ENCODE measurements at regions not wholly inside any gene's neighbourhood (a gene's known extent, or its start where the extent isn't known, plus 50 kb on each side); places are given as distances from the start of the nearest gene placed in this dataset.

- 40% methylated on average over 7 of the region's 7 CpGs for WGBS (ENCODE audit: insufficient coverage, low coverage, low lambda C conversion rate, missing lambda C conversion rate)
- H3K36me3 ChIP-seq = no peaks in the 10 kb centered on the region
- H3K27me3 ChIP-seq = no peaks in the 10 kb centered on the region
- DNase-seq (no peak), ATAC-seq (peak in 3 of 4 donors; percentile 26 to 45 (median 34))
- H3K27ac ChIP-seq = no peak overlapping the region
- no peak overlapping the region for H3K4me3 ChIP-seq
- TF ChIP-seq POLR2A (IDR thresholded peaks at IDR 0.05) (no peak), CTCF (IDR thresholded peaks at IDR 0.05) (no peak)
- intact Hi-C loops (cut with DNase I) = no loop called here
- H3K4me1 ChIP-seq = no peaks in the 10 kb centered on the region
- H3K9me3 ChIP-seq = no peaks in the 10 kb centered on the region
Measured at GRCh38 chr5:56763711-56764466, 51.5 kb upstream of the MAP3K1 start.

- WGBS (ENCODE audit: insufficient coverage, low coverage, low lambda C conversion rate, missing lambda C conversion rate) = 100% methylated on average over 1 of the region's 1 CpG
- Histone ChIP-seq H3K27me3 (no peaks in the 10 kb centered on the region), H3K4me1 (no peaks in the 10 kb centered on the region), H3K4me3 (no peak overlapping the region), H3K27ac (no peak overlapping the region), H3K36me3 (no peaks in the 10 kb centered on the region), H3K9me3 (no peaks in the 10 kb centered on the region)
- DNase-seq (no peak), ATAC-seq (no peak)
- intact Hi-C loops (cut with DNase I) = no loop called here
- TF ChIP-seq POLR2A (IDR thresholded peaks at IDR 0.05) (no peak), CTCF (IDR thresholded peaks at IDR 0.05) (no peak)
Measured at GRCh38 chr5:56763182-56763581, 52.2 kb upstream of the MAP3K1 start.

GRCh38 chr5:56761151-56761885, 54.0 kb upstream of the MAP3K1 start:
- DNase-seq (no peak), ATAC-seq (no peak)
- 58% methylated on average over 4 of the region's 4 CpGs for WGBS (ENCODE audit: insufficient coverage, low coverage, low lambda C conversion rate, missing lambda C conversion rate)
- Histone ChIP-seq H3K36me3 (no peaks in the 10 kb centered on the region), H3K27me3 (no peaks in the 10 kb centered on the region), H3K4me3 (no peak overlapping the region), H3K27ac (no peak overlapping the region), H3K9me3 (no peaks in the 10 kb centered on the region), H3K4me1 (no peaks in the 10 kb centered on the region)
- intact Hi-C loops (cut with DNase I) = no loop called here
- TF ChIP-seq CTCF (IDR thresholded peaks at IDR 0.05) = no peak
- TF ChIP-seq POLR2A (IDR thresholded peaks at IDR 0.05) = no peak

GRCh38 chr5:56760723-56761122, 54.6 kb upstream of the MAP3K1 start:
- Histone ChIP-seq H3K4me3 (no peak overlapping the region), H3K27me3 (no peaks in the 10 kb centered on the region), H3K27ac (no peak overlapping the region), H3K36me3 (no peaks in the 10 kb centered on the region), H3K4me1 (no peaks in the 10 kb centered on the region), H3K9me3 (no peaks in the 10 kb centered on the region)
- TF ChIP-seq POLR2A (IDR thresholded peaks at IDR 0.05) (no peak), CTCF (IDR thresholded peaks at IDR 0.05) (no peak)
- intact Hi-C loops (cut with DNase I) = no loop called here
- WGBS (ENCODE audit: insufficient coverage, low coverage, low lambda C conversion rate, missing lambda C conversion rate) = 56% methylated on average over 2 of the region's 5 CpGs
- DNase-seq (no peak), ATAC-seq (no peak)

Data from right lobe of liver (tissue), 6 donors.